Right forelimb (tissue), 1 donor: ENCODE measurements at regions not wholly inside any gene's neighbourhood (a gene's known extent, or its start where the extent isn't known, plus 50 kb on each side); places are given as distances from the start of the nearest gene placed in this dataset.

Experiments
- DNase-seq: peaks from one replicate; pipeline ENCODE4 v3.0.0-alpha.2; 2018

GRCh38 chr12:64931321-64931720 is 106.9 kb downstream of the TBC1D30 start:
- no peak for DNase-seq

- DNase-seq: no peak
Measured at GRCh38 chr12:64931981-64932380, 107.5 kb downstream of the TBC1D30 start.

GRCh38 chr12:64933791-64934190 is 109.3 kb downstream of the TBC1D30 start:
- DNase-seq: no peak

GRCh38 chr12:64937452-64937851 is 113.0 kb downstream of the TBC1D30 start:
- no peak for DNase-seq

- DNase-seq: no peak
Measured at GRCh38 chr12:64938179-64938578, 113.7 kb downstream of the TBC1D30 start.

- DNase-seq: no peak
Measured at GRCh38 chr12:64943686-64944085, 119.2 kb downstream of the TBC1D30 start.

GRCh38 chr12:64944966-64945365 is 120.5 kb downstream of the TBC1D30 start:
- no peak for DNase-seq

- peak; percentile 83 for DNase-seq
Measured at GRCh38 chr12:64946132-64946829, 121.8 kb downstream of the TBC1D30 start.

GRCh38 chr12:64950711-64951298 is 126.4 kb downstream of the TBC1D30 start:
- no peak for DNase-seq

GRCh38 chr12:64951944-64952343 is 127.5 kb downstream of the TBC1D30 start:
- DNase-seq: no peak

- DNase-seq: no peak
Measured at GRCh38 chr12:64955746-64956145, 131.3 kb downstream of the TBC1D30 start.

GRCh38 chr12:64965920-64966319 is 141.5 kb downstream of the TBC1D30 start:
- DNase-seq: no peak

GRCh38 chr12:64968989-64969819 is 144.8 kb downstream of the TBC1D30 start:
- DNase-seq: no peak

GRCh38 chr12:64976131-64976530 is 145.0 kb downstream of the WIF1 start:
- no peak for DNase-seq

GRCh38 chr12:64983771-64984278 is 137.3 kb downstream of the WIF1 start:
- no peak for DNase-seq

GRCh38 chr12:64991121-64991611 is 129.9 kb downstream of the WIF1 start:
- DNase-seq: no peak

- DNase-seq: no peak
Measured at GRCh38 chr12:64992116-64992515, 129.0 kb downstream of the WIF1 start.

GRCh38 chr12:64992641-64993040 is 128.5 kb downstream of the WIF1 start:
- no peak for DNase-seq

- no peak for DNase-seq
Measured at GRCh38 chr12:64993461-64993860, 127.6 kb downstream of the WIF1 start.

GRCh38 chr12:64995816-64996215 is 125.3 kb downstream of the WIF1 start:
- DNase-seq: no peak

GRCh38 chr12:64997858-64998257 is 123.2 kb downstream of the WIF1 start:
- DNase-seq: no peak

GRCh38 chr12:64998371-64999147 is 122.5 kb downstream of the WIF1 start:
- no peak for DNase-seq

- no peak for DNase-seq
Measured at GRCh38 chr12:64999148-64999425, 122.0 kb downstream of the WIF1 start.
